HEK293 (cell line): ENCODE measurements at regions not wholly inside any gene's neighbourhood (a gene's known extent, or its start where the extent isn't known, plus 50 kb on each side); places are given as distances from the start of the nearest gene placed in this dataset.

Source experiments
- CTCF ChIA-PET: fragments of 350-600 bp; formaldehyde crosslinking; extraction: SDS; loops from one replicate; lab custom pipeline; 2021; ENCODE audit warnings: antibody characterized with exemption; lab: Yijun Ruan, JAX
- POLR2A ChIA-PET: fragments of 300-600 bp; formaldehyde crosslinking; extraction: SDS; loops from one replicate; lab custom pipeline; 2020; ENCODE audit warnings: antibody characterized with exemption, inconsistent platforms; lab: Yijun Ruan, JAX
- H3K27ac ChIP-seq: fragments of 200-500 bp; sonication (Bioruptor generic); 2 replicates; pipeline ENCODE4 v1.5.1; 2014; ENCODE audit warnings: low read depth, low read length, control low read depth, inconsistent platforms; ENCODE audit errors: extremely low read depth
- H3K36me3 ChIP-seq, 2 experiments: fragments of 200-500 bp in 1 of 2; sonication (Bioruptor generic) in 1 of 2; 1 replicate in 1 of 2; 2 replicates in 1 of 2; pipeline ENCODE4 v1.5.1; 2014 to 2017; ENCODE audit warnings: inconsistent platforms in 2 of 2, low read length in 2 of 2; ENCODE audit not compliant: control insufficient read depth in 2 of 2, insufficient read depth in 1 of 2
- H3K4me1 ChIP-seq: fragments of 200-500 bp; sonication (Bioruptor generic); 2 replicates; pipeline ENCODE4 v1.5.1; 2014; ENCODE audit warnings: mild to moderate bottlenecking, low read length, inconsistent platforms; ENCODE audit not compliant: control insufficient read depth, insufficient read depth
- H3K4me3 ChIP-seq: 2 replicates; pipeline ENCODE4 v1.5.1; 2011; ENCODE audit warnings: low read depth, mild to moderate bottlenecking, control low read depth, low read length, moderate library complexity
- H3K9me3 ChIP-seq: fragments of 200-500 bp; sonication (Bioruptor generic); 2 replicates; pipeline ENCODE4 v1.5.1; 2014; ENCODE audit warnings: low read depth, low read length, inconsistent platforms; ENCODE audit not compliant: control insufficient read depth, insufficient read depth
- GLI2 ChIP-seq: fragments of 450-650 bp; formaldehyde crosslinking; IDR thresholded peaks from 2 replicates; pipeline ENCODE4; 2017; ENCODE audit warnings: missing biosample characterization, missing genetic modification characterization, low read depth, borderline replicate concordance
- GLIS1 ChIP-seq: fragments of 450-650 bp; formaldehyde crosslinking; IDR thresholded peaks from 2 replicates; pipeline ENCODE4 v1.5.1; 2016; ENCODE audit warnings: missing biosample characterization, missing genetic modification characterization
- MZF1 ChIP-seq: fragments of 450-650 bp; formaldehyde crosslinking; IDR thresholded peaks from 2 replicates; pipeline ENCODE4 v1.5.1; 2017; ENCODE audit warnings: missing biosample characterization, missing genetic modification characterization, borderline replicate concordance
- OSR2 ChIP-seq: fragments of 450-650 bp; formaldehyde crosslinking; IDR thresholded peaks from 2 replicates; pipeline ENCODE4 v1.5.1; 2016; ENCODE audit warnings: missing biosample characterization, missing genetic modification characterization
- PRDM10 ChIP-seq: fragments of 450-650 bp; formaldehyde crosslinking; IDR thresholded peaks from 2 replicates; pipeline ENCODE4 v1.5.1; 2016; ENCODE audit warnings: missing biosample characterization, missing genetic modification characterization
- SP3 ChIP-seq: fragments of 450-650 bp; formaldehyde crosslinking; IDR thresholded peaks from 2 replicates; pipeline ENCODE4 v1.5.1; 2016; ENCODE audit warnings: missing biosample characterization, missing genetic modification characterization
- YY1 ChIP-seq: fragments of 450-650 bp; formaldehyde crosslinking; IDR thresholded peaks from 2 replicates; pipeline ENCODE4 v1.5.1; 2018; ENCODE audit warnings: missing biosample characterization, missing genetic modification characterization
- ZBTB20 ChIP-seq: fragments of 450-650 bp; formaldehyde crosslinking; IDR thresholded peaks from 2 replicates; pipeline ENCODE4 v1.5.1; 2016; ENCODE audit warnings: missing biosample characterization, missing genetic modification characterization
- ZBTB48 ChIP-seq: fragments of 450-650 bp; formaldehyde crosslinking; IDR thresholded peaks from 2 replicates; pipeline ENCODE4 v1.5.1; 2016; ENCODE audit warnings: missing biosample characterization, missing genetic modification characterization
- ZFP41 ChIP-seq: fragments of 450-650 bp; formaldehyde crosslinking; IDR thresholded peaks from 2 replicates; pipeline ENCODE4 v1.5.1; 2016; ENCODE audit warnings: missing biosample characterization, missing genetic modification characterization, borderline replicate concordance
- ZNF114 ChIP-seq: fragments of 450-650 bp; formaldehyde crosslinking; IDR thresholded peaks from 2 replicates; pipeline ENCODE4 v1.5.0; 2017; ENCODE audit warnings: missing biosample characterization, missing genetic modification characterization
- ZNF140 ChIP-seq: fragments of 450-650 bp; formaldehyde crosslinking; IDR thresholded peaks from 2 replicates; pipeline ENCODE4 v1.5.1; 2016; ENCODE audit warnings: missing biosample characterization, missing genetic modification characterization
- ZNF184 ChIP-seq: fragments of 450-650 bp; IDR thresholded peaks from 2 replicates; pipeline ENCODE4 v1.5.1; 2018; ENCODE audit warnings: missing biosample characterization, mild to moderate bottlenecking, missing genetic modification characterization
- ZNF214 ChIP-seq: fragments of 450-650 bp; formaldehyde crosslinking; IDR thresholded peaks from 2 replicates; pipeline ENCODE4 v1.5.1; 2017; ENCODE audit warnings: missing biosample characterization, mild to moderate bottlenecking, missing genetic modification characterization, borderline replicate concordance
- ZNF274 ChIP-seq, 2 experiments: fragments of 200-500 bp in 1 of 2; fragments of 450-650 bp in 1 of 2; sonication (Bioruptor generic) in 1 of 2; formaldehyde crosslinking in 1 of 2; IDR thresholded peaks; 2 replicates each; pipeline versions ENCODE4 v1.5.1 to v1.6.1; 2014 to 2016; ENCODE audit warnings: borderline replicate concordance in 1 of 2, inconsistent platforms in 1 of 2, low read length in 1 of 2, missing biosample characterization in 1 of 2, missing genetic modification characterization in 1 of 2
- ZNF48 ChIP-seq: fragments of 450-650 bp; formaldehyde crosslinking; IDR thresholded peaks from 2 replicates; pipeline ENCODE4 v1.5.1; 2016; ENCODE audit warnings: missing biosample characterization, missing genetic modification characterization
- ZNF510 ChIP-seq: fragments of 450-650 bp; formaldehyde crosslinking; IDR thresholded peaks from 2 replicates; pipeline ENCODE4 v1.5.1; 2018; ENCODE audit warnings: mild to moderate bottlenecking, missing genetic modification characterization, missing biosample characterization; ENCODE audit not compliant: insufficient replicate concordance
- ZNF529 ChIP-seq: fragments of 450-650 bp; formaldehyde crosslinking; IDR thresholded peaks from 2 replicates; pipeline ENCODE4 v1.5.1; 2017; ENCODE audit warnings: missing genetic modification characterization, missing biosample characterization; ENCODE audit not compliant: insufficient replicate concordance
- ZNF560 ChIP-seq: fragments of 450-650 bp; formaldehyde crosslinking; IDR thresholded peaks from 2 replicates; pipeline ENCODE4 v1.5.1; 2017; ENCODE audit warnings: missing biosample characterization, missing genetic modification characterization, borderline replicate concordance
- ZNF596 ChIP-seq: fragments of 450-650 bp; IDR thresholded peaks from 2 replicates; pipeline ENCODE4 v1.5.0; 2018; ENCODE audit warnings: missing biosample characterization, mild to moderate bottlenecking, missing genetic modification characterization, moderate library complexity
- ZNF600 ChIP-seq: fragments of 450-650 bp; formaldehyde crosslinking; IDR thresholded peaks from 2 replicates; pipeline ENCODE4 v1.5.1; 2016; ENCODE audit warnings: missing biosample characterization, missing genetic modification characterization
- ZNF621 ChIP-seq: fragments of 450-650 bp; formaldehyde crosslinking; IDR thresholded peaks from 2 replicates; pipeline ENCODE4 v1.5.1; 2017; ENCODE audit warnings: missing biosample characterization, missing genetic modification characterization
- ZNF654 ChIP-seq: fragments of 450-650 bp; formaldehyde crosslinking; IDR thresholded peaks from 2 replicates; pipeline ENCODE4 v1.5.1; 2016; ENCODE audit warnings: low read depth, missing biosample characterization, missing genetic modification characterization
- ZNF670 ChIP-seq: fragments of 450-650 bp; formaldehyde crosslinking; IDR thresholded peaks from 2 replicates; pipeline ENCODE4 v1.5.1; 2016; ENCODE audit warnings: missing biosample characterization, missing genetic modification characterization, low read depth
- ZNF707 ChIP-seq: fragments of 450-650 bp; formaldehyde crosslinking; IDR thresholded peaks from 2 replicates; pipeline ENCODE4 v1.5.1; 2016; ENCODE audit warnings: missing biosample characterization, missing genetic modification characterization
- ZNF76 ChIP-seq: fragments of 450-650 bp; formaldehyde crosslinking; IDR thresholded peaks from 2 replicates; pipeline ENCODE4; 2016; ENCODE audit warnings: low read depth, missing biosample characterization, missing genetic modification characterization, borderline replicate concordance
- TF ChIP-seq, protein P1 (sequence below): fragments of 450-650 bp; formaldehyde crosslinking; IDR thresholded peaks from 2 replicates; pipeline ENCODE4 v1.5.1; 2016; ENCODE audit warnings: missing biosample characterization, missing genetic modification characterization
- TF ChIP-seq, protein P2 (sequence below): fragments of 450-650 bp; IDR thresholded peaks from 2 replicates; pipeline ENCODE4 v1.5.1; 2018; ENCODE audit warnings: missing biosample characterization, mild to moderate bottlenecking, missing genetic modification characterization
- TF ChIP-seq, protein P3 (sequence below): fragments of 450-650 bp; formaldehyde crosslinking; IDR thresholded peaks from 2 replicates; pipeline ENCODE4 v1.5.1; 2016; ENCODE audit warnings: missing biosample characterization, missing genetic modification characterization
- TF ChIP-seq, protein P4 (sequence below): fragments of 450-650 bp; formaldehyde crosslinking; IDR thresholded peaks from 2 replicates; pipeline ENCODE4 v1.5.1; 2016; ENCODE audit warnings: missing biosample characterization, missing genetic modification characterization

DNA sequence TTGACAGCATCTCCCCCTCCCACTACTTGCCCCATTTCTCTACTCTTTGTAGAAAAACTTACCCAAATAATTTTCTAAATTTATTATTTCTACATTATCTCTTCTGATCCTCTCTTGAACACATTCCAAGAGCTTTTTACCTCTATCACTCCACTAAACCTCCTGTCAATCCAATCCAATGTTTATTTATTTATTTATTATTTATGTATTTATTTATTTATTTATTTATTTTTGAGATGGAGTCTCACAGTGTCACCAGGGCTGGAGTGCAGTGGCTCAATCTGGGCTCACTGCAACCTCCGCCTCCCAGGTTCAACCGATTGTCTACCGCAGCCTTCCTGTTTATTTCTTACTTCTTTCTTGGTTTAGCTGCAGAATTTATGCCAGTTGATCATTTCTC lies 178.5 kb upstream of the GAS1 start:
- POLR2A ChIA-PET, result no interaction called here
- CTCF ChIA-PET, result interaction anchor here (0.5 to 0.6 kb wide), 3 partner anchors 63 to 538 kb away, joined by 3 to 5 read pairs (median 4); no protein-coding TSS in a partner anchor
- no peak overlapping the region for H3K27ac ChIP-seq
- H3K9me3 ChIP-seq, result no peaks in the 10 kb centered on the region
- H3K36me3 ChIP-seq, result no peaks in the 10 kb centered on the region
- no peaks in the 10 kb centered on the region for H3K4me1 ChIP-seq
- H3K4me3 ChIP-seq, result no peak overlapping the region
- TF ChIP-seq MZF1, result peak; percentile 23; the same call in 1 of the 2 replicates
- no peak for TF ChIP-seq ZNF670 (tag by site-specific recombination)
- TF ChIP-seq ZNF596, result no peak
- no peak for TF ChIP-seq GLIS1
- TF ChIP-seq, protein P1, sequence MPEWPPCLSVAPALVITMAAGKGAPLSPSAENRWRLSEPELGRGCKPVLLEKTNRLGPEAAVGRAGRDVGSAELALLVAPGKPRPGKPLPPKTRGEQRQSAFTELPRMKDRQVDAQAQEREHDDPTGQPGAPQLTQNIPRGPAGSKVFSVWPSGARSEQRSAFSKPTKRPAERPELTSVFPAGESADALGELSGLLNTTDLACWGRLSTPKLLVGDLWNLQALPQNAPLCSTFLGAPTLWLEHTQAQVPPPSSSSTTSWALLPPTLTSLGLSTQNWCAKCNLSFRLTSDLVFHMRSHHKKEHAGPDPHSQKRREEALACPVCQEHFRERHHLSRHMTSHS (tag by site-specific recombination), result no peak
- TF ChIP-seq ZNF707, result no peak
- TF ChIP-seq ZNF529 (tag by site-specific recombination), result peak; percentile 34
- no peak for TF ChIP-seq ZNF600 (tag by site-specific recombination)
- TF ChIP-seq ZNF76 (tag by site-specific recombination), result no peak
- TF ChIP-seq ZNF184 (tag by site-specific recombination), result no peak
- TF ChIP-seq ZNF114 (tag by site-specific recombination), result no peak
- TF ChIP-seq OSR2, result no peak
- TF ChIP-seq, protein P2, sequence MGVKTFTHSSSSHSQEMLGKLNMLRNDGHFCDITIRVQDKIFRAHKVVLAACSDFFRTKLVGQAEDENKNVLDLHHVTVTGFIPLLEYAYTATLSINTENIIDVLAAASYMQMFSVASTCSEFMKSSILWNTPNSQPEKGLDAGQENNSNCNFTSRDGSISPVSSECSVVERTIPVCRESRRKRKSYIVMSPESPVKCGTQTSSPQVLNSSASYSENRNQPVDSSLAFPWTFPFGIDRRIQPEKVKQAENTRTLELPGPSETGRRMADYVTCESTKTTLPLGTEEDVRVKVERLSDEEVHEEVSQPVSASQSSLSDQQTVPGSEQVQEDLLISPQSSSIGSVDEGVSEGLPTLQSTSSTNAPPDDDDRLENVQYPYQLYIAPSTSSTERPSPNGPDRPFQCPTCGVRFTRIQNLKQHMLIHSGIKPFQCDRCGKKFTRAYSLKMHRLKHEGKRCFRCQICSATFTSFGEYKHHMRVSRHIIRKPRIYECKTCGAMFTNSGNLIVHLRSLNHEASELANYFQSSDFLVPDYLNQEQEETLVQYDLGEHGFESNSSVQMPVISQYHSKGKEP (tag by site-specific recombination), result no peak
- TF ChIP-seq ZBTB48 (tag by site-specific recombination), result no peak
- TF ChIP-seq, protein P3, sequence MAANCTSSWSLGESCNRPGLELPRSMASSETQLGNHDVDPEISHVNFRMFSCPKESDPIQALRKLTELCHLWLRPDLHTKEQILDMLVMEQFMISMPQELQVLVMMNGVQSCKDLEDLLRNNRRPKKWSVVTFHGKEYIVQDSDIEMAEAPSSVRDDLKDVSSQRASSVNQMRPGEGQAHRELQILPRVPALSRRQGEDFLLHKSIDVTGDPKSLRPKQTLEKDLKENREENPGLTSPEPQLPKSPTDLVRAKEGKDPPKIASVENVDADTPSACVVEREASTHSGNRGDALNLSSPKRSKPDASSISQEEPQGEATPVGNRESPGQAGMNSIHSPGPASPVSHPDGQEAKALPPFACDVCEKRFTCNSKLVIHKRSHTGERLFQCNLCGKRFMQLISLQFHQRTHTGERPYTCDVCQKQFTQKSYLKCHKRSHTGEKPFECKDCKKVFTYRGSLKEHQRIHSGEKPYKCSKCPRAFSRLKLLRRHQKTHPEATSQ (tag by site-specific recombination), result no peak
- no peak for TF ChIP-seq PRDM10
- no peak for TF ChIP-seq ZBTB20 (tag by site-specific recombination)
- TF ChIP-seq ZNF214, result no peak
- 0 out of 2 replicates have a peak, but pooled peaks have one; percentile 25 for TF ChIP-seq ZNF560 (tag by site-specific recombination)
- TF ChIP-seq ZFP41 (tag by site-specific recombination), result no peak
- no peak for TF ChIP-seq SP3
- peak; percentile 76 for TF ChIP-seq ZNF510 (tag by site-specific recombination)
- TF ChIP-seq GLI2 (tag by site-specific recombination), result peak; percentile 27; the same call in 1 of the 2 replicates
- no peak for TF ChIP-seq YY1 (tag by site-specific recombination)
- TF ChIP-seq ZNF654 (tag by site-specific recombination), result peak; percentile 35; the same call in 1 of the 2 replicates
- no peak for TF ChIP-seq ZNF274 (IDR thresholded peaks at IDR 0.05; ENCODE audit: low read length)
- TF ChIP-seq ZNF274 (tag by site-specific recombination; IDR thresholded peaks at IDR 0.05; ENCODE audit: borderline replicate concordance), result no peak
- TF ChIP-seq, protein P4, sequence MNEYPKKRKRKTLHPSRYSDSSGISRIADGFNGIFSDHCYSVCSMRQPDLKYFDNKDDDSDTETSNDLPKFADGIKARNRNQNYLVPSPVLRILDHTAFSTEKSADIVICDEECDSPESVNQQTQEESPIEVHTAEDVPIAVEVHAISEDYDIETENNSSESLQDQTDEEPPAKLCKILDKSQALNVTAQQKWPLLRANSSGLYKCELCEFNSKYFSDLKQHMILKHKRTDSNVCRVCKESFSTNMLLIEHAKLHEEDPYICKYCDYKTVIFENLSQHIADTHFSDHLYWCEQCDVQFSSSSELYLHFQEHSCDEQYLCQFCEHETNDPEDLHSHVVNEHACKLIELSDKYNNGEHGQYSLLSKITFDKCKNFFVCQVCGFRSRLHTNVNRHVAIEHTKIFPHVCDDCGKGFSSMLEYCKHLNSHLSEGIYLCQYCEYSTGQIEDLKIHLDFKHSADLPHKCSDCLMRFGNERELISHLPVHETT (tag by site-specific recombination), result no peak
- no peak for TF ChIP-seq ZNF621 (tag by site-specific recombination)
- TF ChIP-seq ZNF48 (tag by site-specific recombination), result no peak
- TF ChIP-seq ZNF140 (tag by site-specific recombination), result peak; percentile 96; the same call in 1 of the 2 replicates
